HFF-Myc (cell line): ENCODE measurements at regions not wholly inside any gene's neighbourhood (a gene's known extent, or its start where the extent isn't known, plus 50 kb on each side); places are given as distances from the start of the nearest gene placed in this dataset.

Source experiments
- DNase-seq: peaks from one replicate; pipeline ENCODE4 v3.0.0-alpha.2; 2011; ENCODE audit warnings: low read depth; ENCODE audit errors: extremely low read depth
- H3K4me3 ChIP-seq: replicated peaks from 2 replicates; pipeline ENCODE4 v1.5.1; 2011; ENCODE audit warnings: low read depth, mild to moderate bottlenecking, control low read depth, low read length
- CTCF ChIP-seq: IDR thresholded peaks from 2 replicates; pipeline ENCODE4 v1.5.1; 2012; ENCODE audit warnings: mild to moderate bottlenecking, low read depth, low read length, control low read depth; ENCODE audit errors: missing control alignments

GRCh38 chr18:60319129-60319528, 53.4 kb downstream of the MC4R start:
- no peak overlapping the region for H3K4me3 ChIP-seq
- no peak for DNase-seq
- TF ChIP-seq CTCF = no peak

- H3K4me3 ChIP-seq = no peak overlapping the region
- TF ChIP-seq CTCF = no peak
- no peak for DNase-seq
Observed at GRCh38 chr18:60311676-60312360, 60.8 kb downstream of the MC4R start.

- no peak overlapping the region for H3K4me3 ChIP-seq
- no peak for DNase-seq
- TF ChIP-seq CTCF = no peak
Observed at GRCh38 chr18:60295674-60296073, 76.9 kb downstream of the MC4R start.

- no peak for TF ChIP-seq CTCF
- DNase-seq = no peak
- H3K4me3 ChIP-seq = no peak overlapping the region
Observed at GRCh38 chr18:60292186-60292585, 80.4 kb downstream of the MC4R start.

- DNase-seq = no peak
- TF ChIP-seq CTCF = no peak
- H3K4me3 ChIP-seq = no peak overlapping the region
Observed at GRCh38 chr18:60279391-60279790, 93.2 kb downstream of the MC4R start.

GRCh38 chr18:60277855-60278480, 94.6 kb downstream of the MC4R start:
- H3K4me3 ChIP-seq = no peak overlapping the region
- TF ChIP-seq CTCF = no peak
- DNase-seq = no peak
